MCF 10A (cell line): ENCODE measurements at regions not wholly inside any gene's neighbourhood (a gene's known extent, or its start where the extent isn't known, plus 50 kb on each side); places are given as distances from the start of the nearest gene placed in this dataset.
"Not testable (repeated sequence)": the region's sequence is repeated elsewhere in the genome, so short reads cannot be mapped to it uniquely, and the experiment has no call there.

Source experiments
- BruUV-seq: library from RNA; stranded (reverse); fragments of 400-500 nt; replicated peaks from 2 replicates; lab custom pipeline; 2021; lab: Mats Ljungman, UMichigan
- CTCF ChIA-PET: fragments of 300-600 bp; sonication (Branson Sonifier 250); formaldehyde crosslinking; extraction: SDS; loops from one replicate; lab custom pipeline; 2021; ENCODE audit warnings: antibody characterized with exemption, inconsistent platforms; lab: Yijun Ruan, JAX
- POLR2A ChIA-PET: fragments of 300-600, 350-650 bp; sonication (Branson Sonifier 250); formaldehyde crosslinking; extraction: SDS; loops from one replicate; lab custom pipeline; 2020; ENCODE audit warnings: antibody characterized with exemption, inconsistent platforms; lab: Yijun Ruan, JAX
- DNase-seq: peaks from one replicate; pipeline ENCODE4 v3.0.0-alpha.2; 2018; ENCODE audit not compliant: unreplicated experiment
- H3K27ac Mint-ChIP-seq: one replicate; pipeline ENCODE4 v1.8.0; 2022; ENCODE audit warnings: mild to moderate bottlenecking, low read depth, mixed read lengths; ENCODE audit not compliant: unreplicated experiment
- H3K27me3 Mint-ChIP-seq: one replicate; pipeline ENCODE4 v1.8.0; 2022; ENCODE audit warnings: mixed read lengths; ENCODE audit not compliant: insufficient read depth, unreplicated experiment
- H3K36me3 Mint-ChIP-seq: one replicate; pipeline ENCODE4 v1.8.0; 2022; ENCODE audit warnings: mild to moderate bottlenecking, moderate library complexity, mixed read lengths; ENCODE audit not compliant: insufficient read depth, unreplicated experiment
- H3K4me1 Mint-ChIP-seq: one replicate; pipeline ENCODE4 v1.8.0; 2022; ENCODE audit warnings: mixed read lengths; ENCODE audit not compliant: insufficient read depth, unreplicated experiment
- H3K4me3 Mint-ChIP-seq: one replicate; pipeline ENCODE4 v1.8.0; 2022; ENCODE audit warnings: mild to moderate bottlenecking, moderate library complexity, mixed read lengths; ENCODE audit not compliant: unreplicated experiment
- H3K9me3 Mint-ChIP-seq: one replicate; pipeline ENCODE4 v1.8.0; 2022; ENCODE audit warnings: mixed read lengths; ENCODE audit not compliant: unreplicated experiment
- intact Hi-C: fragments of 100-400 bp; cut with micrococcal nuclease; formaldehyde crosslinking; loops from 2 replicates; pipeline ENCODE4 v1.14.1; 2022
- TF ChIP-seq, protein P1 (sequence below): fragments of 200-600 bp; IDR thresholded peaks from one replicate; pipeline ENCODE4 v1.8.0; 2022; ENCODE audit warnings: antibody characterized with exemption, mild to moderate bottlenecking; ENCODE audit not compliant: unreplicated experiment

GRCh38 chr5:128714551-128714950, 176.5 kb upstream of the FBN2 start:
- no TSS peak for BruUV-seq
- intact Hi-C loops, result no loop called here

DNA sequence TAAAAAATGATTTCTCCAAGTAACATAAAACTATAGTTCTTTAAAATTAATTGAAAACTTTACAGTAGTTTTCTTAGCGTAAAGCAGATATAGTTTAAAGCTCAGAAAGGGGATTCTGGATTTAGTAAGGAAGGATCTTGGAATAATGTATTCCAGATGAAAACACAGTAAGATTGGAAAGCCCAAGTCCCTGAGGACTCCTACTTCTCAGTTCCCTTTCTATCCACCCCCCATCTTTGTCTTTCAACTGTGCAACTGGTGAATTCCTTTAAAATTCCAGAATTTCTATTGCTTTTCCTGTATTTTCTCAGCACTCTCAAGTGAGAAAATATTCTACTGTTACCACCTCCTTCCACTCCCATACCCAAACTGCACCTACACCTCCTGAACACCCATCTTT, 184.5 kb upstream of the FBN2 start:
- ChIA-PET POLR2A (no interaction called here), CTCF (no interaction called here)
- H3K36me3 Mint-ChIP-seq, result no peaks in the 10 kb centered on the region

More at GRCh38 chr5:128714551-128714950, 176.5 kb upstream of the FBN2 start:
- Mint-ChIP-seq H3K4me1 (no peaks in the 10 kb centered on the region), H3K27ac (no peak overlapping the region), H3K4me3 (no peak overlapping the region), H3K36me3 (no peaks in the 10 kb centered on the region), H3K9me3 (peaks cover 7% of the 10 kb centered on the region), H3K27me3 (no peaks in the 10 kb centered on the region)
- no peak for DNase-seq
- POLR2A ChIA-PET, result no interaction called here
- TF ChIP-seq, protein P1, sequence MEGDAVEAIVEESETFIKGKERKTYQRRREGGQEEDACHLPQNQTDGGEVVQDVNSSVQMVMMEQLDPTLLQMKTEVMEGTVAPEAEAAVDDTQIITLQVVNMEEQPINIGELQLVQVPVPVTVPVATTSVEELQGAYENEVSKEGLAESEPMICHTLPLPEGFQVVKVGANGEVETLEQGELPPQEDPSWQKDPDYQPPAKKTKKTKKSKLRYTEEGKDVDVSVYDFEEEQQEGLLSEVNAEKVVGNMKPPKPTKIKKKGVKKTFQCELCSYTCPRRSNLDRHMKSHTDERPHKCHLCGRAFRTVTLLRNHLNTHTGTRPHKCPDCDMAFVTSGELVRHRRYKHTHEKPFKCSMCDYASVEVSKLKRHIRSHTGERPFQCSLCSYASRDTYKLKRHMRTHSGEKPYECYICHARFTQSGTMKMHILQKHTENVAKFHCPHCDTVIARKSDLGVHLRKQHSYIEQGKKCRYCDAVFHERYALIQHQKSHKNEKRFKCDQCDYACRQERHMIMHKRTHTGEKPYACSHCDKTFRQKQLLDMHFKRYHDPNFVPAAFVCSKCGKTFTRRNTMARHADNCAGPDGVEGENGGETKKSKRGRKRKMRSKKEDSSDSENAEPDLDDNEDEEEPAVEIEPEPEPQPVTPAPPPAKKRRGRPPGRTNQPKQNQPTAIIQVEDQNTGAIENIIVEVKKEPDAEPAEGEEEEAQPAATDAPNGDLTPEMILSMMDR, result no peak
- CTCF ChIA-PET, result interaction anchor here (0.7 kb wide), 1 partner anchor 414 kb away, joined by 3 read pairs; no protein-coding TSS in a partner anchor

DNA sequence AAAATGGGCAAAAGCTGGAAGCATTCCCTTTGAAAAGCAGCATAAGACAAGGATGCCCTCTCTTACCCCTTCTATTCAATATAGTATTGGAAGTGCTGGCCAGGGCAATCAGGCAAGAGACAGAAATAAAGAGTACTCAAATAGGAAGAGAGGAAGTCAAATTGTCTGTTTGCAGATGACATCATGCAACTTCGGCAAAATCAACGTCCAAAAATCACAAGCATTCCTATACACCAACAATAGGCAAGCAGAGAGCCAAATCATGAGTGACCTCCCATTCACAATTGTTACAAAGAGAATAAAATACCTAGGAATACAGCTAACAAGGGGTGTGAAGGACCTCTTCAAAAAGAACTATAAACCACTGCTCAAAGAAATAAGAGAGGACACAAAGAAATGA, 192.0 kb upstream of the FBN2 start:
- CTCF ChIA-PET, DNase-seq, H3K4me1 Mint-ChIP-seq, H3K9me3 Mint-ChIP-seq, BruUV-seq, H3K4me3 Mint-ChIP-seq, H3K27me3 Mint-ChIP-seq, H3K27ac Mint-ChIP-seq, H3K36me3 Mint-ChIP-seq, POLR2A ChIA-PET, intact Hi-C loops: not testable (repeated sequence)

More for the DNA sequence above, 184.5 kb upstream of the FBN2 start:
- TF ChIP-seq, protein P1, result no peak
- Mint-ChIP-seq H3K4me1 (no peaks in the 10 kb centered on the region), H3K27ac (no peak overlapping the region), H3K27me3 (no peaks in the 10 kb centered on the region), H3K9me3 (no peaks in the 10 kb centered on the region), H3K4me3 (no peak overlapping the region)
- intact Hi-C loops, result no loop called here
- DNase-seq, result no peak
- no TSS peak for BruUV-seq

- H3K4me1 Mint-ChIP-seq, H3K4me3 Mint-ChIP-seq, DNase-seq, H3K36me3 Mint-ChIP-seq, H3K9me3 Mint-ChIP-seq, CTCF ChIA-PET, H3K27me3 Mint-ChIP-seq, intact Hi-C loops, H3K27ac Mint-ChIP-seq, BruUV-seq: not testable (repeated sequence)
- POLR2A ChIA-PET, result interaction anchor here (1.1 kb wide), 1 partner anchor 12 kb away, joined by 3 read pairs; no protein-coding TSS in a partner anchor
Measured at GRCh38 chr5:128735656-128736055, 197.6 kb upstream of the FBN2 start.

GRCh38 chr5:128736553-128736952, 198.5 kb upstream of the FBN2 start:
- Mint-ChIP-seq H3K36me3 (no peaks in the 10 kb centered on the region), H3K9me3 (no peaks in the 10 kb centered on the region), H3K4me1 (no peaks in the 10 kb centered on the region), H3K4me3 (no peak overlapping the region), H3K27ac (no peak overlapping the region), H3K27me3 (no peaks in the 10 kb centered on the region)
- ChIA-PET CTCF (interaction anchor here (0.7 kb wide), 1 partner anchor 1643 kb away, joined by 3 read pairs; no protein-coding TSS in a partner anchor), POLR2A (no interaction called here)
- intact Hi-C loops, result no loop called here
- BruUV-seq, result no TSS peak
- DNase-seq, result peak; percentile 11
- TF ChIP-seq, protein P1, result no peak
